ENCODE measurements at regions not wholly inside any gene's neighbourhood (a gene's known extent, or its start where the extent isn't known, plus 50 kb on each side); places are given as distances from the start of the nearest gene placed in this dataset.
"Not testable (repeated sequence)": the region's sequence is repeated elsewhere in the genome, so short reads cannot be mapped to it uniquely, and the experiment has no call there.

GRCh38 chr12:115295886-115296285, 611.9 kb upstream of the TBX3 start:
- H3K27me3 Mint-ChIP-seq: peaks cover 3% of the 10 kb centered on the region
- no peak overlapping the region for H3K4me3 Mint-ChIP-seq
- TF ChIP-seq CTCF (IDR thresholded peaks at IDR 0.05): no peak
- intact Hi-C loops (cut with micrococcal nuclease): no loop called here
- H3K36me3 Mint-ChIP-seq (ENCODE audit: low read depth): no peaks in the 10 kb centered on the region
- no peak for ATAC-seq
- DNase-seq: no peak
- H3K4me1 Mint-ChIP-seq (ENCODE audit: low read depth): no peaks in the 10 kb centered on the region
- CTCF ChIA-PET: no interaction called here
- H3K9me3 Mint-ChIP-seq: peaks cover 2% of the 10 kb centered on the region
- POLR2A ChIA-PET: no interaction called here
- H3K27ac Mint-ChIP-seq: no peak overlapping the region

- H3K4me1 Mint-ChIP-seq (ENCODE audit: low read depth): no peaks in the 10 kb centered on the region
- no peak overlapping the region for H3K4me3 Mint-ChIP-seq
- H3K27ac Mint-ChIP-seq: no peak overlapping the region
- TF ChIP-seq CTCF (IDR thresholded peaks at IDR 0.05): no peak
- H3K9me3 Mint-ChIP-seq: peaks cover 2% of the 10 kb centered on the region
- H3K27me3 Mint-ChIP-seq: peaks cover 3% of the 10 kb centered on the region
- intact Hi-C loops (cut with micrococcal nuclease): no loop called here
- ChIA-PET CTCF (no interaction called here), POLR2A (interaction anchor here (0.7 kb wide), 1 partner anchor 12 kb away, joined by 3 read pairs; no protein-coding TSS in a partner anchor)
- DNase-seq (no peak), ATAC-seq (no peak)
- no peaks in the 10 kb centered on the region for H3K36me3 Mint-ChIP-seq (ENCODE audit: low read depth)
Measured at GRCh38 chr12:115294453-115295133, 610.6 kb upstream of the TBX3 start.

- ATAC-seq; H3K4me1 Mint-ChIP-seq (ENCODE audit: low read depth); H3K27ac Mint-ChIP-seq; H3K36me3 Mint-ChIP-seq (ENCODE audit: low read depth); POLR2A ChIA-PET; CTCF ChIA-PET; DNase-seq; intact Hi-C loops (cut with micrococcal nuclease); H3K9me3 Mint-ChIP-seq; H3K27me3 Mint-ChIP-seq; H3K4me3 Mint-ChIP-seq: not testable (repeated sequence)
Measured at GRCh38 chr12:115285429-115285828, 601.5 kb upstream of the TBX3 start.

GRCh38 chr12:115273456-115273855, 589.5 kb upstream of the TBX3 start:
- no peak for TF ChIP-seq CTCF (IDR thresholded peaks at IDR 0.05)
- ChIA-PET POLR2A (no interaction called here), CTCF (no interaction called here)
- DNase-seq (no peak), ATAC-seq (no peak)
- H3K27me3 Mint-ChIP-seq: no peaks in the 10 kb centered on the region
- intact Hi-C loops (cut with micrococcal nuclease): no loop called here
- no peak overlapping the region for H3K27ac Mint-ChIP-seq
- H3K4me1 Mint-ChIP-seq (ENCODE audit: low read depth): no peaks in the 10 kb centered on the region
- no peaks in the 10 kb centered on the region for H3K9me3 Mint-ChIP-seq
- no peak overlapping the region for H3K4me3 Mint-ChIP-seq
- no peaks in the 10 kb centered on the region for H3K36me3 Mint-ChIP-seq (ENCODE audit: low read depth)

GRCh38 chr12:115268451-115268850, 584.5 kb upstream of the TBX3 start:
- intact Hi-C loops (cut with micrococcal nuclease): no loop called here
- Mint-ChIP-seq H3K9me3 (peaks cover 3% of the 10 kb centered on the region), H3K4me1 (ENCODE audit: low read depth) (no peaks in the 10 kb centered on the region), H3K36me3 (ENCODE audit: low read depth) (no peaks in the 10 kb centered on the region), H3K27me3 (no peaks in the 10 kb centered on the region), H3K4me3 (no peak overlapping the region), H3K27ac (no peak overlapping the region)
- CTCF ChIA-PET: interaction anchor here (0.7 kb wide), 1 partner anchor 378 kb away, joined by 3 read pairs; no protein-coding TSS in a partner anchor
- POLR2A ChIA-PET: no interaction called here
- ATAC-seq (no peak), DNase-seq (no peak)
- TF ChIP-seq CTCF (IDR thresholded peaks at IDR 0.05): no peak

Data from activated CD8-positive, alpha-beta T cell treated with anti-CD3 and anti-CD28 coated beads for 36 hours (primary cell).